Right lobe of liver (tissue), 4 donors: ENCODE measurements at regions not wholly inside any gene's neighbourhood (a gene's known extent, or its start where the extent isn't known, plus 50 kb on each side); places are given as distances from the start of the nearest gene placed in this dataset.

ENCODE experiments used
- CTCF ChIP-seq, 4 donors: fragments of 200-600 bp in 3 of 4; fragments of 450-650 bp in 1 of 4; IDR thresholded peaks; one replicate each; pipeline versions ENCODE4 v1.5.1 to v1.8.0; 2016 to 2022; ENCODE audit warnings: antibody characterized with exemption in 4 of 4, mild to moderate bottlenecking in 2 of 4
- POLR2A ChIP-seq: fragments of 450-650 bp; IDR thresholded peaks from one replicate; pipeline ENCODE4 v1.6.1; 2017; ENCODE audit warnings: antibody characterized with exemption, mild to moderate bottlenecking
- donor health status: DM: no; HTN: no; CAD: no.
- donor health status: DM: no; HTN: no; CAD: no.
- donor health status: DM: no; HTN: yes; CAD: no.

- no peak for TF ChIP-seq CTCF (IDR thresholded peaks at IDR 0.05)
- no peak for TF ChIP-seq POLR2A
These were observed 282.1 kb downstream of the RPS6KC1 start for GRCh38 chr1:213333121-213333520.
